ENCODE measurements at regions not wholly inside any gene's neighbourhood (a gene's known extent, or its start where the extent isn't known, plus 50 kb on each side); places are given as distances from the start of the nearest gene placed in this dataset.

DNA sequence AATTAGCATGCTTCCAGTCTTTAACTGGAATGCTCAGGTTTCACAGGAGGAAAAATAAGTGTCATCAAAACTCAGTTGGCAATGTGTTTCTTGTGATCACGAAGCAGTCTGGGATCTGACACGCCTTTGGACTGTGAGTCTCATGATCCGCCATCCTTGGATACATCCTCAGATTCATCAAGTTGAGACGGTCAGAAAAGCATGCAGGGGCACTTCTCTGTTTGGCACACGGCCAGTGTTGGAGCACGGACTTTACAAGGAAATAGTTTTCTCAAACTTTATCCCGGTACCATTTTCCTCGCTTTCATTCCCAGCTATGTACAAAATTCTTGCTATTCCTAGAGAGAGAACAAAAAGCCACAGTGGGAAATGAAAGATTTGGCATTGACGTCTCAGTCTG is 88.4 kb upstream of the PARP11 start:
- Histone ChIP-seq H3K9me3 (ENCODE audit: control insufficient read depth, insufficient read depth, low read depth, low read length) (no peaks in the 10 kb centered on the region), H3K4me3 (ENCODE audit: low read depth, low read length) (no peak overlapping the region), H3K27ac (ENCODE audit: extremely low read depth, low read depth, low read length) (no peak overlapping the region), H3K36me3 (ENCODE audit: control insufficient read depth in 2 of 2, insufficient read depth in 1 of 2, low read length in 2 of 2) (no peaks in the 10 kb centered on the region), H3K4me1 (ENCODE audit: control insufficient read depth, insufficient read depth, low read length) (no peaks in the 10 kb centered on the region)
- POLR2A ChIA-PET, result no interaction called here
- TF ChIP-seq ZNF654 (tag by site-specific recombination; IDR thresholded peaks at IDR 0.05; ENCODE audit: low read depth) (no peak), ZBTB7A (tag by site-specific recombination; IDR thresholded peaks at IDR 0.05; ENCODE audit: low read depth) (no peak)
- TF ChIP-seq, protein P1, sequence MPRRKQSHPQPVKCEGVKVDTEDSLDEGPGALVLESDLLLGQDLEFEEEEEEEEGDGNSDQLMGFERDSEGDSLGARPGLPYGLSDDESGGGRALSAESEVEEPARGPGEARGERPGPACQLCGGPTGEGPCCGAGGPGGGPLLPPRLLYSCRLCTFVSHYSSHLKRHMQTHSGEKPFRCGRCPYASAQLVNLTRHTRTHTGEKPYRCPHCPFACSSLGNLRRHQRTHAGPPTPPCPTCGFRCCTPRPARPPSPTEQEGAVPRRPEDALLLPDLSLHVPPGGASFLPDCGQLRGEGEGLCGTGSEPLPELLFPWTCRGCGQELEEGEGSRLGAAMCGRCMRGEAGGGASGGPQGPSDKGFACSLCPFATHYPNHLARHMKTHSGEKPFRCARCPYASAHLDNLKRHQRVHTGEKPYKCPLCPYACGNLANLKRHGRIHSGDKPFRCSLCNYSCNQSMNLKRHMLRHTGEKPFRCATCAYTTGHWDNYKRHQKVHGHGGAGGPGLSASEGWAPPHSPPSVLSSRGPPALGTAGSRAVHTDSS (tag by site-specific recombination; IDR thresholded peaks at IDR 0.05), result no peak
- TF ChIP-seq, protein P2, sequence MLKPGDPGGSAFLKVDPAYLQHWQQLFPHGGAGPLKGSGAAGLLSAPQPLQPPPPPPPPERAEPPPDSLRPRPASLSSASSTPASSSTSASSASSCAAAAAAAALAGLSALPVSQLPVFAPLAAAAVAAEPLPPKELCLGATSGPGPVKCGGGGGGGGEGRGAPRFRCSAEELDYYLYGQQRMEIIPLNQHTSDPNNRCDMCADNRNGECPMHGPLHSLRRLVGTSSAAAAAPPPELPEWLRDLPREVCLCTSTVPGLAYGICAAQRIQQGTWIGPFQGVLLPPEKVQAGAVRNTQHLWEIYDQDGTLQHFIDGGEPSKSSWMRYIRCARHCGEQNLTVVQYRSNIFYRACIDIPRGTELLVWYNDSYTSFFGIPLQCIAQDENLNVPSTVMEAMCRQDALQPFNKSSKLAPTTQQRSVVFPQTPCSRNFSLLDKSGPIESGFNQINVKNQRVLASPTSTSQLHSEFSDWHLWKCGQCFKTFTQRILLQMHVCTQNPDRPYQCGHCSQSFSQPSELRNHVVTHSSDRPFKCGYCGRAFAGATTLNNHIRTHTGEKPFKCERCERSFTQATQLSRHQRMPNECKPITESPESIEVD (tag by site-specific recombination; IDR thresholded peaks at IDR 0.05), result no peak
- CTCF ChIA-PET, result interaction anchor here (1.0 to 3.5 kb wide), 2 partner anchors 75 to 76 kb away, joined by 4 to 27 read pairs; no protein-coding TSS in a partner anchor

DNA sequence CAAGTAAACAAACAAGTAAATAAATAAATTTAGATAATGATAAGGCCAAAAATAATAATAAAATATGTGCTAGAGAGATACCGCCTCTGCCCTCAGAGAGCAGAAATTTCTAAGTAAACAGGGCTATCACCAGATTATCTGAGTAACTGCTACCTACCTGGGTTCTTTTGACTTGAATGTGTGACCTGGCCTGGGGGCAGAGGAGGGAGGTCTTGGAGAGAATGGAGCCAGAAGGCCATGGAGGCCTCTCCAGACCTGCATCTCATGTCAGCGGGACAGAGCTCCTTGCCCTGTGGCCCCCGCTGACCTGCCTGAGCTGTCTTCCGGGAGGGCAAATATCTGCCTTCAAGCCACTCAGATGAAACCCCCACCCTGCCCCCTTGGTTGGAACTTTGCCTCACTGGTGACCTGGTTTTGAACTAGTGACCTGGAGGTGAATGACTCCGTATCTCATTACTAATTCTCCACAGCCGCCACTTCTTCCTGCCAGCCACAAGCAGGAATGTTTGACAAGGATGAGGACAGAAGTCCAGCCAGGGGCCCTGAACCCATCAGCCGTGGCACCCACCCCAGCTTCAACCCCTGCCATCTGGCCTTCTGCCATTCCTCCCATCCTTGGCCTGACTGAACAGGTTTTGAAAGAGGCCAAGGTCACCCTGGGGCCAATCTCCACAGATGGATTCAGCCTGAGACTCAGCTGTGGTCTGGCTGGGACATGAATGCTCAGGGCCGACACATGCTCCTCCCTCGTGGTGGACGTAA is 86.8 kb upstream of the PARP11 start:
- no peak overlapping the region for H3K4me3 ChIP-seq (ENCODE audit: low read depth, low read length)
- CTCF ChIA-PET, result no interaction called here
- TF ChIP-seq GLIS1 (tag by site-specific recombination; IDR thresholded peaks at IDR 0.05) (no peak), YY2 (tag by site-specific recombination; IDR thresholded peaks at IDR 0.05) (no peak), ZNF274 (IDR thresholded peaks at IDR 0.05; ENCODE audit: low read length) (no peak), ZNF274 (tag by site-specific recombination; IDR thresholded peaks at IDR 0.05; ENCODE audit: borderline replicate concordance) (no peak), YY1 (tag by site-specific recombination; IDR thresholded peaks at IDR 0.05) (no peak)
- TF ChIP-seq, protein P3, sequence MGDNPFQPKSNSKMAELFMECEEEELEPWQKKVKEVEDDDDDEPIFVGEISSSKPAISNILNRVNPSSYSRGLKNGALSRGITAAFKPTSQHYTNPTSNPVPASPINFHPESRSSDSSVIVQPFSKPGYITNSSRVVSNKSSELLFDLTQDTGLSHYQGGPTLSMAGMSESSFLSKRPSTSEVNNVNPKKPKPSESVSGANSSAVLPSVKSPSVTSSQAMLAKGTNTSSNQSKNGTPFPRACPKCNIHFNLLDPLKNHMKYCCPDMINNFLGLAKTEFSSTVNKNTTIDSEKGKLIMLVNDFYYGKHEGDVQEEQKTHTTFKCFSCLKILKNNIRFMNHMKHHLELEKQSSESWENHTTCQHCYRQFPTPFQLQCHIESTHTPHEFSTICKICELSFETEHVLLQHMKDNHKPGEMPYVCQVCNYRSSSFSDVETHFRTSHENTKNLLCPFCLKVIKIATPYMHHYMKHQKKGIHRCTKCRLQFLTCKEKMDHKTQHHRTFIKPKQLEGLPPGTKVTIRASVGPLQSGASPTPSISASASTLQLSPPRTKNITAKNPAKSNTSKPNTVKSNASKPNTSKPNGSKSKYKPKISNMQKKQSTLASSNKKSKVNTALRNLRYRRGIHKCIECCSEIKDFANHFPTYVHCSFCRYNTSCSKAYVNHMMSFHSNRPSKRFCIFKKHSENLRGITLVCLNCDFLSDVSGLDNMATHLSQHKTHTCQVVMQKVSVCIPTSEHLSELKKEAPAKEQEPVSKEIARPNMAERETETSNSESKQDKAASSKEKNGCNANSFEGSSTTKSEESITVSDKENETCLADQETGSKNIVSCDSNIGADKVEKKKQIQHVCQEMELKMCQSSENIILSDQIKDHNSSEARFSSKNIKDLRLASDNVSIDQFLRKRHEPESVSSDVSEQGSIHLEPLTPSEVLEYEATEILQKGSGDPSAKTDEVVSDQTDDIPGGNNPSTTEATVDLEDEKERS (tag by site-specific recombination; IDR thresholded peaks at IDR 0.05), result no peak
- POLR2A ChIA-PET, result no interaction called here
- no peak overlapping the region for H3K27ac ChIP-seq (ENCODE audit: extremely low read depth, low read depth, low read length)
- H3K36me3 ChIP-seq (ENCODE audit: control insufficient read depth in 2 of 2, insufficient read depth in 1 of 2, low read length in 2 of 2), result no peaks in the 10 kb centered on the region
- no peaks in the 10 kb centered on the region for H3K9me3 ChIP-seq (ENCODE audit: control insufficient read depth, insufficient read depth, low read depth, low read length)
- H3K4me1 ChIP-seq (ENCODE audit: control insufficient read depth, insufficient read depth, low read length), result no peaks in the 10 kb centered on the region

DNA sequence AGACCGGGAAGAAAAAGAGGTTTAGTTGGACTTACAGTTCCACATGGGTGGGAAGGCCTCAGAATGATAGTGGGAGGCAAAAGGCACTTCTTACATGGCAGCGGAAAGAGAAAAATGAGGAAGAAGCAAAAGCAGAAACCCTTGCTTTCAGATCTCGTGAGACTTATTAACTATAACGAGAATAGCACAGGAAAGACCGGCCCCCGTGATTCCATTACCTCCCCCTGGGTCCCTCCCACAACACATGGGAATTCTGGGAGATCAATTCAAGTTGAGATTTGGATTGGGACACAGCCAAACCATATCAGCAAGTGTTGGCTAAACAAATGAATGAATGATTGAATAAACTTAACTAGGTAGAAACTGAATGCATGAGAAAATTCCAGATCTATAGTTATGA is 85.3 kb upstream of the PARP11 start:
- Histone ChIP-seq H3K4me1 (ENCODE audit: control insufficient read depth, insufficient read depth, low read length) (no peaks in the 10 kb centered on the region), H3K27ac (ENCODE audit: extremely low read depth, low read depth, low read length) (no peak overlapping the region), H3K36me3 (ENCODE audit: control insufficient read depth in 2 of 2, insufficient read depth in 1 of 2, low read length in 2 of 2) (no peaks in the 10 kb centered on the region), H3K9me3 (ENCODE audit: control insufficient read depth, insufficient read depth, low read depth, low read length) (no peaks in the 10 kb centered on the region), H3K4me3 (ENCODE audit: low read depth, low read length) (no peak overlapping the region)
- ChIA-PET CTCF (no interaction called here), POLR2A (no interaction called here)
- TF ChIP-seq, protein P4, sequence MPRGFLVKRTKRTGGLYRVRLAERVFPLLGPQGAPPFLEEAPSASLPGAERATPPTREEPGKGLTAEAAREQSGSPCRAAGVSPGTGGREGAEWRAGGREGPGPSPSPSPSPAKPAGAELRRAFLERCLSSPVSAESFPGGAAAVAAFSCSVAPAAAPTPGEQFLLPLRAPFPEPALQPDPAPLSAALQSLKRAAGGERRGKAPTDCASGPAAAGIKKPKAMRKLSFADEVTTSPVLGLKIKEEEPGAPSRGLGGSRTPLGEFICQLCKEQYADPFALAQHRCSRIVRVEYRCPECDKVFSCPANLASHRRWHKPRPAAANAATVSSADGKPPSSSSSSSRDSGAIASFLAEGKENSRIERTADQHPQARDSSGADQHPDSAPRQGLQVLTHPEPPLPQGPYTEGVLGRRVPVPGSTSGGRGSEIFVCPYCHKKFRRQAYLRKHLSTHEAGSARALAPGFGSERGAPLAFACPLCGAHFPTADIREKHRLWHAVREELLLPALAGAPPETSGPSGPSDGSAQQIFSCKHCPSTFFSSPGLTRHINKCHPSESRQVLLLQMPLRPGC (tag by site-specific recombination; IDR thresholded peaks at IDR 0.05), result no peak
- TF ChIP-seq ZNF16 (tag by site-specific recombination; IDR thresholded peaks at IDR 0.05; ENCODE audit: low read depth), result no peak
- TF ChIP-seq YY2 (tag by site-specific recombination; IDR thresholded peaks at IDR 0.05), result no peak
- TF ChIP-seq, protein P5, sequence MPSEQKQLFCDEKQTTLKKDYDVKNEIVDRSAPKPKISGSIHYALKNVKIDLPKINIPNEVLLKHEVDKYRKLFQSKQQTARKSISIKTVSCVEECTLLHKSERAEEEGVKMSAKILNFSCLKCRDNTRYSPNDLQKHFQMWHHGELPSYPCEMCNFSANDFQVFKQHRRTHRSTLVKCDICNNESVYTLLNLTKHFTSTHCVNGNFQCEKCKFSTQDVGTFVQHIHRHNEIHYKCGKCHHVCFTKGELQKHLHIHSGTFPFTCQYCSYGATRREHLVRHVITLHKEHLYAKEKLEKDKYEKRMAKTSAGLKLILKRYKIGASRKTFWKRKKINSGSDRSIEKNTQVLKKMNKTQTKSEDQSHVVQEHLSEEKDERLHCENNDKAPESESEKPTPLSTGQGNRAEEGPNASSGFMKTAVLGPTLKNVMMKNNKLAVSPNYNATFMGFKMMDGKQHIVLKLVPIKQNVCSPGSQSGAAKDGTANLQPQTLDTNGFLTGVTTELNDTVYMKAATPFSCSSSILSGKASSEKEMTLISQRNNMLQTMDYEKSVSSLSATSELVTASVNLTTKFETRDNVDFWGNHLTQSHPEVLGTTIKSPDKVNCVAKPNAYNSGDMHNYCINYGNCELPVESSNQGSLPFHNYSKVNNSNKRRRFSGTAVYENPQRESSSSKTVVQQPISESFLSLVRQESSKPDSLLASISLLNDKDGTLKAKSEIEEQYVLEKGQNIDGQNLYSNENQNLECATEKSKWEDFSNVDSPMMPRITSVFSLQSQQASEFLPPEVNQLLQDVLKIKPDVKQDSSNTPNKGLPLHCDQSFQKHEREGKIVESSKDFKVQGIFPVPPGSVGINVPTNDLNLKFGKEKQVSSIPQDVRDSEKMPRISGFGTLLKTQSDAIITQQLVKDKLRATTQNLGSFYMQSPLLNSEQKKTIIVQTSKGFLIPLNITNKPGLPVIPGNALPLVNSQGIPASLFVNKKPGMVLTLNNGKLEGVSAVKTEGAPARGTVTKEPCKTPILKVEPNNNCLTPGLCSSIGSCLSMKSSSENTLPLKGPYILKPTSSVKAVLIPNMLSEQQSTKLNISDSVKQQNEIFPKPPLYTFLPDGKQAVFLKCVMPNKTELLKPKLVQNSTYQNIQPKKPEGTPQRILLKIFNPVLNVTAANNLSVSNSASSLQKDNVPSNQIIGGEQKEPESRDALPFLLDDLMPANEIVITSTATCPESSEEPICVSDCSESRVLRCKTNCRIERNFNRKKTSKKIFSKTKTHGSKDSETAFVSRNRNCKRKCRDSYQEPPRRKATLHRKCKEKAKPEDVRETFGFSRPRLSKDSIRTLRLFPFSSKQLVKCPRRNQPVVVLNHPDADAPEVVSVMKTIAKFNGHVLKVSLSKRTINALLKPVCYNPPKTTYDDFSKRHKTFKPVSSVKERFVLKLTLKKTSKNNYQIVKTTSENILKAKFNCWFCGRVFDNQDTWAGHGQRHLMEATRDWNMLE (tag by site-specific recombination; conservative IDR thresholded peaks at IDR 0.05; ENCODE audit: low read depth), result no peak
- no peak for TF ChIP-seq ZNF132 (tag by site-specific recombination; IDR thresholded peaks at IDR 0.05; ENCODE audit: borderline replicate concordance)
- no peak for TF ChIP-seq ZNF366 (tag by site-specific recombination; conservative IDR thresholded peaks at IDR 0.05)
- no peak for TF ChIP-seq ZNF585B (tag by site-specific recombination; IDR thresholded peaks at IDR 0.05)
- no peak for TF ChIP-seq ZNF10 (tag by site-specific recombination; IDR thresholded peaks at IDR 0.05)
- TF ChIP-seq ZNF544 (tag by site-specific recombination; IDR thresholded peaks at IDR 0.05), result no peak
